ENCODE measurements at regions not wholly inside any gene's neighbourhood (a gene's known extent, or its start where the extent isn't known, plus 50 kb on each side); places are given as distances from the start of the nearest gene placed in this dataset.
"Not testable (repeated sequence)": the region's sequence is repeated elsewhere in the genome, so short reads cannot be mapped to it uniquely, and the experiment has no call there.

- TF ChIP-seq CTCF (IDR thresholded peaks at IDR 0.05; ENCODE audit: extremely low read depth, missing control alignments) = no peak
- peak; percentile 7 for DNase-seq (ENCODE audit: low spot score)
These were observed 131.8 kb upstream of the ENPEP start for GRCh38 chr4:110344165-110344564.

DNA sequence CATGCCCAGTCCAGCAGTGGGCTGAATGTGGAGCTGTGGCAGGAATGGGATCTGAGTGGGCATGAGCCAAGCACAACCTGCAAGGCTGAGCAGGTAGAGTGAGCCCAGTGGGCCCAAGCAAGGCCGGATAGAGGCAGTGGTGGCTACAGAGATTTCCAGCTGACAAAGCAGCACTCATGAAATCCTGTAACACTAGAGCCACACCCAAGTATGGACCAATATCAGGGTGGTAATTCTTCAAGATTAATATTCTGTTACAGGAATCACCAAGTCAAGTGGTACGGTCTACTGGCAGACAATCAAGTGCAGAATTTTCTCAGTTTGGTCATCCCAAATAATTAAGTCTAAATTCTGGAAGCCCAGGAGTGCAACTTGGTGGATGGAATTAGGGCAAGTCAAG, 132.4 kb upstream of the ENPEP start:
- DNase-seq (ENCODE audit: low spot score) = no peak
- TF ChIP-seq CTCF (IDR thresholded peaks at IDR 0.05; ENCODE audit: extremely low read depth, missing control alignments) = no peak

GRCh38 chr4:110341118-110341517, 134.8 kb upstream of the ENPEP start:
- DNase-seq (ENCODE audit: low spot score) = not testable (repeated sequence)

GRCh38 chr4:110335399-110335798, 137.0 kb upstream of the ELOVL6 start:
- TF ChIP-seq CTCF (IDR thresholded peaks at IDR 0.05; ENCODE audit: extremely low read depth, missing control alignments) = no peak
- DNase-seq (ENCODE audit: low spot score) = no peak

- TF ChIP-seq CTCF (IDR thresholded peaks at IDR 0.05; ENCODE audit: extremely low read depth, missing control alignments) = no peak
- no peak for DNase-seq (ENCODE audit: low spot score)
These were observed 134.1 kb upstream of the ELOVL6 start for GRCh38 chr4:110332483-110332882.

DNA sequence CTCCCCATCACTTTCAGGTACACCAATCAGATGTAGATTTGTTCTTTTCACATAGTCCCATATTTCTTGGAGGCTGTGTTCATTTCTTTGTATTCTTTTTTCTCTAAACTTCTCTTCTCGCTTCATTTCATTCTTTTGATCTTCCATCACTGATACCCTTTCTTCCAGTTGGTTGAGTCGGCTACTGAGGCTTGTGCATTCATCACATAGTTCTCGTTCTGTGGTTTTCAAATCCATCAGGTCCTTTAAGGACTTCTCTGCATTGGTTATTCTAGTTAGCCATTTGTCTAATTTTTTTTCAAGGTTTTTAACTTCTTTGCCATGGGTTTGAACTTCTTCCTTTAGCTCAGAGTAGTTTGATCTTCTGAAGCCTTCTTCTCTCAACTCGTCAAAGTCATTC, 128.0 kb upstream of the ELOVL6 start:
- not testable (repeated sequence) for DNase-seq (ENCODE audit: low spot score)

GRCh38 chr4:110310795-110311194, 112.4 kb upstream of the ELOVL6 start:
- DNase-seq (ENCODE audit: low spot score) = no peak
- TF ChIP-seq CTCF (IDR thresholded peaks at IDR 0.05; ENCODE audit: extremely low read depth, missing control alignments) = no peak

GRCh38 chr4:110309675-110310074, 111.3 kb upstream of the ELOVL6 start:
- no peak for DNase-seq (ENCODE audit: low spot score)

More at GRCh38 chr4:110309675-110310074, 111.3 kb upstream of the ELOVL6 start:
- TF ChIP-seq CTCF (IDR thresholded peaks at IDR 0.05; ENCODE audit: extremely low read depth, missing control alignments) = no peak

Data from GM20000 (cell line).